ENCODE measurements at regions not wholly inside any gene's neighbourhood (a gene's known extent, or its start where the extent isn't known, plus 50 kb on each side); places are given as distances from the start of the nearest gene placed in this dataset.

GRCh38 chr14:76708771-76709170 lies 52.5 kb upstream of the VASH1 start:
- no peaks in the 10 kb centered on the region for H4K20me1 ChIP-seq (replicated peaks; ENCODE audit: control insufficient read depth, extremely low read depth, insufficient read depth, low read length)
- FAIRE-seq, result no peak
- no peaks in the 10 kb centered on the region for H3K9me3 ChIP-seq (replicated peaks; ENCODE audit: control insufficient read depth, insufficient read depth, low read length)
- TF ChIP-seq EZH2 (IDR thresholded peaks at IDR 0.05; ENCODE audit: borderline replicate concordance, low read depth, low read length, severe bottlenecking), result no peak
- H3K9me1 ChIP-seq (replicated peaks; ENCODE audit: control insufficient read depth, extremely low read depth, insufficient read depth, low read length), result no peaks in the 10 kb centered on the region
- dilution Hi-C loops (cut with MboI; ENCODE audit: extremely low pct_ligation_motif_present, low sequenced_read_pairs), result no loop called here
- no peak overlapping the region for H3K4me3 ChIP-seq (replicated peaks in 1 of 3; ENCODE audit: insufficient read depth in 1 of 3, low read depth in 1 of 3, low read length in 3 of 3)
- H3K4me1 ChIP-seq (ENCODE audit: control insufficient read depth, extremely low read depth, insufficient read depth, low read length), result no peaks in the 10 kb centered on the region
- intact Hi-C loops (cut with micrococcal nuclease), result no loop called here
- no peak overlapping the region for H2AFZ ChIP-seq (ENCODE audit: low read depth, low read length)
- no peaks in the 10 kb centered on the region for H3K79me2 ChIP-seq (ENCODE audit: control insufficient read depth, insufficient read depth, low read length)
- DNase-seq (ENCODE audit: low read depth, low spot score), result no peak
- H3K36me3 ChIP-seq (ENCODE audit: control insufficient read depth in 2 of 2, extremely low read depth in 1 of 2, insufficient read depth in 2 of 2, low read length in 2 of 2), result no peaks in the 10 kb centered on the region
- CTCF ChIA-PET, result interaction anchor here (1.3 to 15.6 kb wide), 6 partner anchors 8 to 387 kb away, joined by 4 to 557 read pairs (median 18); partner anchors contain the start of genes ANGEL1 and VASH1
- BruUV-seq (replicated peaks), result no TSS peak
- H3K27me3 ChIP-seq (ENCODE audit: control insufficient read depth in 2 of 2, insufficient read depth in 2 of 2, low read length in 2 of 2), result no peaks in the 10 kb centered on the region
- POLR2A ChIA-PET, result no interaction called here
- no peak overlapping the region for H3K4me2 ChIP-seq (ENCODE audit: insufficient read depth, low read length)
- no peak overlapping the region for H3K27ac ChIP-seq (ENCODE audit: insufficient read depth, low read depth, low read length)
- H3K9ac ChIP-seq (replicated peaks; ENCODE audit: extremely low read depth, insufficient read depth, low read length), result no peak overlapping the region

- H3K9me1 ChIP-seq (replicated peaks; ENCODE audit: control insufficient read depth, extremely low read depth, insufficient read depth, low read length), result no peaks in the 10 kb centered on the region
- H3K4me2 ChIP-seq (ENCODE audit: insufficient read depth, low read length), result no peak overlapping the region
- H2AFZ ChIP-seq (ENCODE audit: low read depth, low read length), result peak overlapping the region; percentile 53
- TF ChIP-seq POLR2AphosphoS5 (IDR thresholded peaks at IDR 0.05; ENCODE audit: insufficient read depth, low read depth, low read length), result no peak
- TF ChIP-seq FOS (IDR thresholded peaks at IDR 0.05; ENCODE audit: borderline replicate concordance, insufficient read depth, low read length), result no peak
- TF ChIP-seq, protein P1, sequence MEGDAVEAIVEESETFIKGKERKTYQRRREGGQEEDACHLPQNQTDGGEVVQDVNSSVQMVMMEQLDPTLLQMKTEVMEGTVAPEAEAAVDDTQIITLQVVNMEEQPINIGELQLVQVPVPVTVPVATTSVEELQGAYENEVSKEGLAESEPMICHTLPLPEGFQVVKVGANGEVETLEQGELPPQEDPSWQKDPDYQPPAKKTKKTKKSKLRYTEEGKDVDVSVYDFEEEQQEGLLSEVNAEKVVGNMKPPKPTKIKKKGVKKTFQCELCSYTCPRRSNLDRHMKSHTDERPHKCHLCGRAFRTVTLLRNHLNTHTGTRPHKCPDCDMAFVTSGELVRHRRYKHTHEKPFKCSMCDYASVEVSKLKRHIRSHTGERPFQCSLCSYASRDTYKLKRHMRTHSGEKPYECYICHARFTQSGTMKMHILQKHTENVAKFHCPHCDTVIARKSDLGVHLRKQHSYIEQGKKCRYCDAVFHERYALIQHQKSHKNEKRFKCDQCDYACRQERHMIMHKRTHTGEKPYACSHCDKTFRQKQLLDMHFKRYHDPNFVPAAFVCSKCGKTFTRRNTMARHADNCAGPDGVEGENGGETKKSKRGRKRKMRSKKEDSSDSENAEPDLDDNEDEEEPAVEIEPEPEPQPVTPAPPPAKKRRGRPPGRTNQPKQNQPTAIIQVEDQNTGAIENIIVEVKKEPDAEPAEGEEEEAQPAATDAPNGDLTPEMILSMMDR (IDR thresholded peaks at IDR 0.05; ENCODE audit: extremely low read depth in 1 of 2, insufficient read depth in 1 of 2, low read depth in 1 of 2, low read length in 2 of 2), result peak; percentile 71 to 72
- TF ChIP-seq GATA2 (IDR thresholded peaks at IDR 0.05; ENCODE audit: insufficient read depth, insufficient read length, low read depth, low read length), result no peak
- no peak for TF ChIP-seq EZH2 (IDR thresholded peaks at IDR 0.05; ENCODE audit: borderline replicate concordance, low read depth, low read length, severe bottlenecking)
- H3K36me3 ChIP-seq (ENCODE audit: control insufficient read depth in 2 of 2, extremely low read depth in 1 of 2, insufficient read depth in 2 of 2, low read length in 2 of 2), result no peaks in the 10 kb centered on the region
- H3K4me1 ChIP-seq (ENCODE audit: control insufficient read depth, extremely low read depth, insufficient read depth, low read length), result no peaks in the 10 kb centered on the region
- intact Hi-C loops (cut with micrococcal nuclease) (loop anchor here (1.0 to 10.0 kb wide), 7 partner anchors 51 to 384 kb away; partner anchors contain the start of genes CIPC and VASH1), dilution Hi-C loops (cut with MboI; ENCODE audit: extremely low pct_ligation_motif_present, low sequenced_read_pairs) (no loop called here)
- no TSS peak for BruUV-seq (replicated peaks)
- no peaks in the 10 kb centered on the region for H3K27me3 ChIP-seq (ENCODE audit: control insufficient read depth in 2 of 2, insufficient read depth in 2 of 2, low read length in 2 of 2)
- no peaks in the 10 kb centered on the region for H3K79me2 ChIP-seq (ENCODE audit: control insufficient read depth, insufficient read depth, low read length)
- ChIA-PET POLR2A (interaction anchor here (1.3 kb wide), 1 partner anchor 74 kb away, joined by 5 read pairs; no protein-coding TSS in a partner anchor), CTCF (interaction anchor here (0.7 to 15.6 kb wide), 36 partner anchors 9 to 594 kb away, joined by 3 to 557 read pairs (median 4); partner anchors contain the start of genes ANGEL1 and VASH1)
- H3K27ac ChIP-seq (ENCODE audit: insufficient read depth, low read depth, low read length), result no peak overlapping the region
- no peak overlapping the region for H3K9ac ChIP-seq (replicated peaks; ENCODE audit: extremely low read depth, insufficient read depth, low read length)
- H3K9me3 ChIP-seq (replicated peaks; ENCODE audit: control insufficient read depth, insufficient read depth, low read length), result no peaks in the 10 kb centered on the region
- DNase-seq (ENCODE audit: low read depth, low spot score), result peak; percentile 63
- no peak overlapping the region for H3K4me3 ChIP-seq (replicated peaks in 1 of 3; ENCODE audit: insufficient read depth in 1 of 3, low read depth in 1 of 3, low read length in 3 of 3)
- no peaks in the 10 kb centered on the region for H4K20me1 ChIP-seq (replicated peaks; ENCODE audit: control insufficient read depth, extremely low read depth, insufficient read depth, low read length)
- FAIRE-seq, result peak; percentile 83
Measured at GRCh38 chr14:76710056-76711010, 50.9 kb upstream of the VASH1 start.
